Stimulated activated CD4-positive, alpha-beta T cell treated with anti-CD3 and anti-CD28 coated beads, Interleukin-4, amount 100 ng/mL, for 1 hour (primary cell): ENCODE measurements at regions not wholly inside any gene's neighbourhood (a gene's known extent, or its start where the extent isn't known, plus 50 kb on each side); places are given as distances from the start of the nearest gene placed in this dataset.

Experiments
- DNase-seq: peaks from one replicate; pipeline ENCODE4 v3.0.0-alpha.2; 2020

DNA sequence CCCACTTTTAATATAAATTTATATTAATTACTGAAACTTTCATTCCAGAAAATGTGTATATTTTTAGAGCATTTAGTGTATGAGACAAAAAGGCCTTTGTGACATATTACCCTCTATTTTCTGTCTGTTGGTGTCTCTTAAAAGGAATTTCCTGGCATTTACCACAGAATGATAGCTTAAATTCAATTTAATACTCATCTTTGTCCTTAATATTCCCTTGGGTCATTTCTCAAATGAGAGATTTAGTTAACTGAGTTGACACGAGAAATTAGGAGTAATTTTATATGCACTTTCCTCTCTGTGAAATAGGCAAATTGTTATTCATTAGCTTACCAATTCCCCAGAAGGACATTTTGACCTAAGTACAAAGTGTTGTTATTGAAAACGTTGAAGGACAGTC, 101.7 kb upstream of the CTTNBP2 start:
- no peak for DNase-seq

DNA sequence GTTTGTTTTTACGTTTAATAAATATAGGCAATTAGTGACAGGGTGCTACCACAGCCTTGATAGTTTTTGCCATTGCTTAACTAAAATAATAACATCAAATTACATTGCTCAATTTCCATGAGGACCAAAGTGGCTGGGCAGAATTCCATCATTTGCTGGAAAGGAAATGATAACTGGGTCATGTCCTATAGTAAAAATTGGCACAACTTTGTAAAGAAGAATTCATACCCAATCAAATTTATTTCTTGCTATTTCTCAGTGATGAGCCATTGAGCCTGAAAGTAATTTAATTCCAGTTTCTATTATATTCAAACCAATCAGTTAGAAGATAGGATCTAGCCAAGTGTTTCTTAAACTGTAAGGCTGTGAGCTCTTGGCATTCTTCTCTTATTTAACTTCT, 102.2 kb upstream of the CTTNBP2 start:
- DNase-seq: no peak

DNA sequence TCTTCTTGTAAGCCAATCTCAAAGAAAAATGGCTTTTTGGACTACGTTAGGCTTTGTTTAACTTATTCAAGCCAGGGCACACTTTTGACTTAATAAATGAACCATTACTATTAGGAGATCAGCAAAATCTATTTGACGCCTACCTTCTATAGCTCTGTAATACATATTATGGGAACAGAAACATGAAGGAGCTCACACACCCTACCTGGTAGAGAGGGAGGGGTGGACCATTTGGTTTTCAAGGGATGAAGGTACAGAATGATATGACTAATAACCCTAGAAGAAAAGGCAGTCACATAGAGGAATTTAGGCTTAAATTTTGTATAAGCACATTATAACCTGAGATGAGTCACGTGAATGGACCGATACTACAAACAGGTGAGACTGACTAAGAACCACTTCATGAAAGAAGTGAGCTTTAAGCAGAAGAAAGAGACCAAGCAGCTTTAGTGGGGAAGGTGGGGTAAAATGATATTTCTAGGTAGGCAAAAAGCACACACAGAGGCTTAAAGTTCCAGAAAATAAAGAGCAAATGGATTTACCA, 106.8 kb upstream of the CTTNBP2 start:
- no peak for DNase-seq

DNA sequence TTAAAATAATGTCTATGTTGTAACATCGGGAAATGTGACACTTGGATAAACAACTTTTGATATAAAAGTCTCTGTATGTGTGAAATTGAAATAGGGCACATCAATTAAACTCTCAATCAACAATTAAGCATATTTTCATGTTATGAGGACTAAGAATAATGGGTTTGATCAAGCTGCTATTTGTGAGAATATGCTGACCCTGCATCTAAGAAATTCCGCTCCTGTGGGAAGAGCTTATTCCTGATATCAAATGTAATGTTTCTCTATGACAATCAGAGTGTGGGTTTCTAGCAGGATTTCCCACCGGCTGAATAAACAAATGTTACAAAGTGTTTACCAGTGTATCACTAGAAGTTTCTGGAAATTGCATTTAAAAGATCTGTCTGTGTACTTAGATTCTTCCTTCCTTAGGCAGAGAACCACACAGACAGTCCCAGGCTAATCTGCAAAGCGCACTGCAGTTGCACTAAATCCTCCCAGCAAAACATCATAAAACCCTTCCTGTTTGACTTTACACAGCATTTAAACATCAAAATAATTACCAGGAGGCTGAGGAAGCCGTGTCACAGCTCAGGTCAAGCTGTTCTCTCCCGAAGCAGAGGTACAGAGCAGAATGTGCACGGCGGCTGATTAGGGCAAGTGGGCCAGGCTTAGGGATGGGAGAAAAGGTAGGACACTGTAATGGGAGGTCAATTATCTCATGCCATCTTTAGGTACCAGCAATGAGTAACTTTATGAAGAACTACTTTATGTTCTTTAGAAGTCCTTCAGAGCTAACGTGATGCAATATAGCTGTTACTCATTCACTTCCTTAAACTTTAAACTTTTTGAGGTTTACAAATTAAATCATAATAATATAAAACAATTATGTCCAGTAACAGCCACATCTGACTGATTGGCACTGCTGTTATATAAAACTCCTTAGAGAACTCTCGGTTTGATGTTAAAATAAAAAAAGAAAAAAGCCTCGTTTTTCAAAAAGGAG, 109.1 kb upstream of the CTTNBP2 start:
- DNase-seq: no peak

DNA sequence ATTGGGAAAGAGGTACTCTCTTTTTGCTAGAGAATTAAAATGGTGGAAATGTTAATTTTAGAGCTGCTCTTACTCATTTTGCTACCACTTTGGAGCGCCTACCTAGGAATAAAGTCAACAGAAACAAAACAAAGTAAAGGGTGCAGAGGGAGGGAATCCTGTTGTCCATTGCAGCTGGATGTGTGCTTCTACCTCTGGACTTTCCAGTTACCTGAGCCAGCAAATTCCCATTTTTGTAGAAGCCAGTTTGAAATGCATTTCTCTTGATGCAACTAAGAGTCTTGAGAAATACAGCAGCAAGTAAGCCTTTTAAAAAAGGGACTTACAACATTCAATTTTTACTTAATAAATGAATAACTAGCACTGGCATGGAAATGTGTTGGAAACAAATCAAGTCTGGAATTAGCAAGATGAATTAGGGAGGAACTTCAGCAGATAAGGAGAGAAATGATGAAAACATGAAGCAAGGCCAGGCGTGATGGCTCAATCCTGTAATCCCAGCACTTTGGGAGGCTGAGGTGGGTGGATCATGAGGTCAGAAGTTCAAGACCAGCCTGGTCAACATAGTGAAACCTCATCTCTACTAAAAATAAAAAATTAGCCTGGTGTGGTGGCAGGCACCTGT, 113.5 kb upstream of the CTTNBP2 start:
- no peak for DNase-seq

DNA sequence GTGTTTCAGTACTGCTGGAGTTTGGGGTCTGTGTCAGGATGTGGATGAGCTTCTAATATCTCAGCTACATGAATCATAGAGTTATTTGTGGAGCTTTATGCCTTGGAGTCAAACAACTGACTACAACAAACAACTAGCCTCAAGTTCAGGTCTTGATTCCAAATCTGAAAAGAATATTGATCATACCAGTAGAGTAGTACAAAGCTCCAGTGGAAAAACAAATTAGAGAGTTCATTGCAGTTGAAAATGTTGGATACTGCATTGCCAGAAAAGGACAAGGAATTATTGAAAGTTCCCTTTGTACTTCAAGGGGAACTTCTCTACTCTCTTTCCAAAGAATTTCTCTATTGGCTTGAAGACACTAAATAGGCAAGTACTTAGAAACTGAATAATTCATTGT, 117.6 kb upstream of the CTTNBP2 start:
- DNase-seq: no peak

DNA sequence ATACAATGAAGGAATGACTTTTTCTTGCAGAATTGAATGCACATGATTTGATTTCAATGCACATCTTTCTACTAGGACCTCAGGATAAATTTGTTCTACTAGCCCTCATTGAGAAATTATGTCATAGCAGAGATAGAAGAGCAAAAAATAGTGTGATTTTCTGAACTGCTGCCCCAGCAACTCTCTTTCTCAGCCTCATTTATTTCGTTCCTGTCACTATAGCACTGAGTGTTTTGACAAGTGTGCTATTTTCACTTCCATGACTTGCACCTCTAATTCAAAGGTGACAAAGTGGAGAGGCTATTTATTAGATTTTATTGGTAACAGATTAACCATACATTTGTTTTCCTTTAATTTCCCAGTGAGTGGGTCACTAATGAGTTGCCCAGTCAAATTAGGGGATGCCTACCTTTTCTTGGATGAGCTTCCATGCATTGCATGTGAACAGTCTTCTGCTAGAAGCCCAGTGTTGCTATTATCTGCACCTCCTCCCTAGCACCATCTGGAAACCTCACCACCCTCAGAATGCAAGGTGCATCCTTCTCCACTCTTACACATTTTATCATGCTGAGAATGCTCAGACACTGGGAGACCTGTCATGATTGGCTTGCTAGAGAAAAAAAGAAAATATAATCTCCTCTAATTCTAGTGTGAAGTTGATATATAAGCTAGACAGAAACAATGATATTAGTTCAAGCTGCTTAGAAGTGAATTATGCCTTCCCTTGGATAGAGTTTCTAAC, 119.6 kb upstream of the CTTNBP2 start:
- no peak for DNase-seq

DNA sequence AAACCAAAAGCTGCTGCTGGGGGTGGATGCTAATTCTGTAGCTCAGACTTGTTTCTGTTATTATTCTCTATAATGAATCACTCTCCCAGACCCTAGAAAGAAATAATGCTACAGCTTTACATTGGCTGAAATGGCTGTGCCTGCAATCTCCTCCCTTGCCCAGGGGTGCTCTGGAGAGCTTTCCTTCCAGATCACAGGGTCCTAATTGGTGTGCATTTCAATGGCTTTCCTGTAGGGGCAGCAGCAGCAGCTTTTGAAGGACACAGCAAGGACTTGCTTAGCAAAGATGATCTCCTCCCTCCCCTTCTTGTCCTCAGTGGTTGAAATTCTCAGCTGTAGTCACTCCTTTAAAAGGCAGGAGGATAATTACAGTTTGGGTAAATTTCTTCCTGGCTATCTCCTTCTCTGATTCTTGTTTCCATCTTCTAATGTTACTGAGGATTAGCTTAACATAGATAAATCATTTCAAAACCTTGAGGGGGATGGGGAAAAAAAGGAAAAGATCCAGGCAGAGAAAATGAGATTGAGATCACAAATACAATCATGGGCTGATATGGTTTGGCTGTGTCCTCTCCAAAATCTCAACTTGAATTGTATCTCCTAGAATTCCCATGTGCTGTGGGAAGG, 120.2 kb upstream of the CTTNBP2 start:
- no peak for DNase-seq

DNA sequence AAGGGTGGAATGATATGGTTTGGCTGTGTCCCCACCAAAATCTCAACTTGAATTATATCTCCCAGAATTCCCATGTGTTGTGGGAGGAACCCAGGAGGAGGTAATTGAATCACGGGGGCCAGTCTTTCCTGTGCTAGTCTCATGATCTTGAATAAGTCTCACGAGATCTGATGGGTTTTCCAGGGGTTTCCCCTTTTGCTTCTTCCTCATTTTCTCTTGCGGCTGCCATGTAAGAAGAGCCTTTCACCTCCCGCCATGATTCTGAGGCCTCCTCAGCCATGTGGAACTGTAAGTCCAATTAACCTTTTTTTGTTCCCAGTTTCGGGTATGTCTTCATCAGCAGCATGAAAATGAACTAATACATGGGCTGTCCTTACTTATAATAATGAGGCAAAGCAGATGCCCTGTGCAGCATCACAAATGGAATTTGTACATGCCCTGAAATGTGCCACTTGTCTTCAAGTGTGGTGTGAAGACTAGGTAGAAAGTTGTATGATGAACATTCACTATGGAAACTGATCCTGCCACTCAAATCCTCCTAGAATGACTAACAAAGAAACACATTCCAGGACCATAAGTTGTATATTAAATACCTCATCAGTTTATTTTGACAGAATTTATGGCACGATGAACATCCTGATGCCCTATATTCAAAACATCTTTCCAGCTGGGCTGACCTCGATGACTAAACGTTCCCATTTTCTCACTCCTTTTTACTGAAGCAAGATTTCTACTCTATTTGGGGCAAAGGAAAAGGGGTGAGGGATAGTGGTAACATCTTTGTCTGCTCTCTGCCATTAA, 122.8 kb upstream of the CTTNBP2 start:
- DNase-seq: no peak

DNA sequence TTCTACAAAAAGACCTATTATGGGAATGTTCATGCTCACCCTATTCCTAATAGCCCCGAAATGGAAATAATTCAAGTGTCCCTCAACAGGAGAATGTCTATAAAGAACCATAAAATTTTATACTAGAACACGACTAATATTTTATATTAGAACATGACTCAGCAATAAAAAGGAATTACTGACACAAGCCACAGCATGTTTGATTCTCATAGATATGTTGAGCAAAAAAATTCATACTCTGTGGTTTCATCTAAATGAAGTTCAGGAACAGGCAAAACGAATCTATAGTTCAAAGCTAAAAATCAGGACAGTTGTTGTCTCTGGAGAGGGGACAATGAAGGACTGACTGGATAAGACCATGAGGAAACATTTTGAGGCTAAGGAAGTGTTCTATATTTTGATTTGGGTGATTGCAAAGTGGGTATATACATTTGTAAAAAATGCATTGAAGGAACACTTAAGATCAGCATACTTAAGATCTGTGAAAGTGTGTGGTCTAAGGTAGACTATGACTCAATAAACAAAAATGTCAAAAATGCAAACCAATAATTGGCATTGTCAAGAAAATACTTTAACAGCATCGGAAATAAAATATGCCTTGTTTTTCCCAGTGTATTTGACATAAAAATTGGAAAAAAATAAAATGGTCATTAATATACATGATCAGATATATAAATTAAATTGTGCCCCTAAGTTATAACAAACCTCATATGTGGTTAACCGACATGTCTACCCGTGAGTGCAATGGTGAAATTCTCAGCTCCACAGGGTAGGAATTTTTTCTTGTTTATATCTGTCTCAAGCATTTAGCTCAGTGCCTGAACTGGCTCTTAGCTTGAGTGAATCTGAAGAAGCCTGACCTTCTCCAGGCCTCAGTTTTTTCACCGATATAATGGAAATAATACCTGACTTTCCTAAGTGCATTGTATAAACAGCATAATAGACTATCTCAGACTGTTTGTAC, 124.9 kb upstream of the CTTNBP2 start:
- DNase-seq: no peak

DNA sequence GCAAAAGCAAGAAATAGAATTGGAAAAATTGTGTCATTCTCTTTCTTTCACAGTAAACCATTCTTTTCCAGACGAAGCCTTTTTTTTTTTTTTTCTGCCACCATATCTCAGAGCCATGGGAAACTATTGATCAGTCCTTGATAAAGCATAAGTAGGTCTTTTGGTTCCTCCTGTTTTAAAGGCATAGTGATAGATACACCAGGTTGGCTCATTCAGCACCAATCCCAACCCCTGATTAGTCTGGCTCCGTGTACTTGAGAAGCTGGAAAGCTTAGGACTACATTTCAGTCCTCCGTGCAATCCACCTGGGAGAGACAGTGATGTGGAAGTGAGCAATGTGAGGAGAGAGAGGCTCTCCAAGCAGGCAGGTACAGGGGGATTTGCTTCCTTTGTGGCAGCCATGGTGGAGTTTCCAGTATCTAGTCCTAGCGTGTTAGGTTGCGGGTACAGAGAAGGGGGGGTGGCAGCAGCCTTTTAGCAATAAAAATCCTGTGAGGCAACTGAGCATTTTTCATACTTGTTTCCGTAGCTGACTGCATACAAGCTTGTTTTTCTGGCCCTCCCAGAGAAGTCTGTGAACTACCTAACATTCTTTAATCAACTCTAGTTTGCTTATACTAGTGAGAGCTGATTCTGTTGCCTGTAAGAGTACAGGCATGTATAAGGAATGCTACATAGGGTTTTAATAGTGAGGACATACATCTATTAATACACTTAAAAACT, 127.4 kb upstream of the CTTNBP2 start:
- DNase-seq: no peak

DNA sequence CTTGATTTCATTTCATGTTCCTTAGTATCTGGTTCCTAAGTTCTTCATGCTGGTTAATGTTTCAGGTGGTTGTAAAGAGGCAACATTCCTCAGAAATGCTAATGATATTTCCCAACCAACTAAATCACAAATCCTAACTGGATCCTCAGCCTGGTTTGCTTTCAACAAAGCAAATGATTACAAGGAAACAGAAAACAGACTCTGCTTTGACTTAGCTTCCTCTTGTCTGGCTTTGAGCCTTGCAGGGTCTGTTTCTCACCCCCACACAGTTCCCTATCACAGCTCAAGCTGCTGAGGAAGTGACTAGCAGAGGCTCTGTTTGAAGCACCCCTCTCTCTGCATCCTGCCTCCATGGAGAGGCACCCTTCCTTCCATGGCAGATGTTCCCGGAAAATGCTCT, 130.2 kb upstream of the CTTNBP2 start:
- DNase-seq: no peak

DNA sequence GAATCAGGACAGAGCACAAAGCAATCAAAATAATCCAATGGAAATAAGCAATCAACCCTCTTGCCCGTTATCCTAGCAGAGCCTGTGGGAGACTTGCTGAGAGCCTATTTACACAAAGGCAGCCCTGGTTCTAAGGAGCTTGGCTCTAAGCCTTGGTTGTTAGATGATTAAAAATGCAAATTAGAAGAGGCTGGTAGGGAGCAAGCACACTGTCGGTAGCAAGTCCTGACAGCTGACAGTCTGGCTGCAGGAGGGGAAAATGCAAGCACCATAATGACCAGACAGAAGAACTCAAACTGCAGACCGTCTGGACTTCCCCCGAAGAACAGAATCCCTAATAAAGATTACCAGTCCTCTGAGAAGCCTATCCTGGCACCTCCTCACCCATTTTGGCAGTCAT, 131.8 kb upstream of the CTTNBP2 start:
- DNase-seq: no peak

DNA sequence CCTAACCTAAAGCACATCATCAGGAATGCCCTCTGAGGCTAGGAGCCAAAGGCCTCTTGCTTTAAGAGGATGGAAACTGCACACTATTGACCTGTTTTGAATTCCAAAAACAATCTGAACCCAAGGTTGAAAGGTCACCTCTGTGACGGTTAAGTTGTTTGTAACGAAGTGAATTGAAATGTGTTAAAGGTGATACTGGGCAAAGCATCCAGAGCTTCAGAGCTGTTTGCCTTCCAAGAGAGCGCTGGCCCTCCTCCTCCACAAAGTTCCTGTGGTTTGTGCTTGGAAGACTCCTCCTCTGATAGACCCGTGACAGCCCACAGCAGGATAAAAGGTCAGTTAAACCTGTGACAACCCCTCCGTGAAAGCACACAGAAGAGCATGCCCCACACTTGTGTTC, 133.7 kb upstream of the CTTNBP2 start:
- DNase-seq: no peak

DNA sequence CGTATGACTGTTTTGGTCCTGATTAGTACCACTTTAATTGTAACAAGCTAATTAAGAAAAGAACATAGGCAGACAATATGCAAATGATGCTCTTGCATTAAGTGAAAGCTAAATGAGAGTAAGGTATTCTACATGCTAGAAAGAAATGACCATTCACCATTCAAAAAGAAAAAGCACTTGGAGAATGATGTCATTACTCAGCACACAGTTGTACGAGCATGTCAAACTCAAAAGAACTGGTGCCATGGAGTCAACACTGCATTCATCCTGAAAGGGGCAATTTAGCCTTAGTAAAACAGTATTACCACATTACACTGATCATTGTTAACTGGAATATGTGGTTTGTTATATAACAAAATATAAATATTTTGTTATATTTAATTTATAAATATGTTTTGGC, 136.2 kb upstream of the CTTNBP2 start:
- no peak for DNase-seq

DNA sequence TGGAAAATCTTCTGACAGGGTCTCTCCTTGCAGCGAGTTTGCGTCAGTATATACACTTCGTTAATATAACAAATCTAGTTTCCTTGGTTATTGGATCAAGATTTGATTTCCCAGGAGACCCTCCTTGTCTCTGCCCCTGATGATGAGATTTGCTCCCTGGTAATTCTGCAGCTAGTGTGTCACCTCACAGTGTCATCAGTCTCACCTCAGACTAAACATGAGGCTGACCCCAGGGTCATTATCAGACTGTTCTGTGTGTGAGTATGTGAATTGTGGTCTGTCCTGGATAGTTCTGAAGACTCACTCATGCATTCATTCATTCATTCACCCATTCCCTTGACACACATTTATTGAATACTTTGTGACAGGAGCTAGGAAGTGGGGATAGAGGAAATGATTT, 138.4 kb upstream of the CTTNBP2 start:
- no peak for DNase-seq

DNA sequence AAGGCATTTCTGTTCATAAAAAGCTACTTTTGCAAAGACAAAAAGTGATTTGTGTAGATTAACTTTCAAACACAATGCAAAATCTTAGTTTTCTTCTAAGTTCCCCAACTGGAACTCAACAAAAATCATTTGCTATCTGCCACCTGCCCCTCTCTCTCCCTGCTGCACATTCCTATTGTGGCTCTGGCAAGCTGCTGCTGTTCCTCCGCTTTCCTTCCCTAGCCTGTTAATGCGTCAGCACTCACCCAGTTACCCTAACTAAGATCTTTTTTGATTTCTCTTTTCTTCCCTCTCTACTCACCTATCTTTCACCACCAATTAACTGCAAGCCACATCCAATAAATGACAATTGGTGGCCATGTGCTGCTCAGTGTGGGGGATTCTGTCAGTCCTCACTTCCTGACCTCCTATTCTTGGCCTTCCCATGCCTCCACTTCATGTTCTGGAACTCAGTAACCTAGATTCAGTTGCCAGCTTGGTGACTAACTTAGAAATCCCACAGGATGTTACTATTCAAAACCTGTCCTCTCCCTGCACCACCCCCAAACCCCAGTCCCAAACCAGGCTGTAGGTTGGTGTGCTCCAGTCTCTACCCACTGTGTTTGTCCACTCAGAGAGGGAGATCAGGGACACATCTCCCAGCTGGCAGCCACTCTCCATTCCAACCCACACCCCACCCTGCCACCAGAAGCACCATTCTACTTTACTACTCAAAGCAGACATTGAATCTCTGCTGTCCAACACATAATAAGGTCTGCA, 140.2 kb upstream of the CTTNBP2 start:
- DNase-seq: no peak

DNA sequence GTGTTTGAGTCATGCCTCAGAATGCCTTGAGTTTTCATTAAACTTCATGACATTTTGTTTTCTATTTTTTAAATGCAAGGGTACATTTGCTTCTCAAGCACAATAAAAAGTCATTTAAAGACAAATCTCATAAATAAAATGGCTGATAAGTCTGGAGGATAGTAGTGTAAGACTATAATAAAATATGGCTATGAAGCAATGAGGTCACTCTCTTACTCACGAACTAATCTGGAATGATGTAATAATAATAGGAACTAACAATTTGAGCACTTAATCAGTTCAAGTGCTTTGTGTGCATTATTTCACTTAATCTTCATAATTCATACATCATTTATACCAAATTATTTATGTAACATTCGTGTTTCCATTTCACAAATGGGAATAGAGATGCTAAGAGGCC, 149.3 kb upstream of the CTTNBP2 start:
- no peak for DNase-seq

DNA sequence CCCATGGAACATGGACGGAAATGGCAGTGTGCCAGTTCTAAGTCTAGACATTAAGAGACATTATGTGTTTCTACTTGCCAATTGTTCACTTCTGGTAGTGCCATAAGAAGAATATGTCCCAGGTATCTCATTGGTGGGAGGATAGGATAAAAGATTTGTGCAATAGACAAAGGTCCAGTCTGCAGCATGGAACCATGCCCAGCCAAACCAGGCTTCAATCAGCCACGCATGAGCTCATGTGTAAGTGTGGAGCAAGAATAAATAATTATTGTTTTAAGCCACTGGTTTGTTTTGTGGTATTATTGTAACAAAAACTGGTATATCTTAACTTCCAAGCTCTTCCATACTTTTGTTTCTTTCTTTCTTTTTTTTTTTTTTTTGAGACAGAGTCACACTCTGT, 153.6 kb upstream of the CTTNBP2 start:
- no peak for DNase-seq
